SK-N-SH (cell line): ENCODE measurements at regions not wholly inside any gene's neighbourhood (a gene's known extent, or its start where the extent isn't known, plus 50 kb on each side); places are given as distances from the start of the nearest gene placed in this dataset.

Experiments
- CTCF ChIA-PET: fragments of 300-600, 350-600 bp; formaldehyde crosslinking; extraction: SDS; loops from one replicate; lab custom pipeline; 2021; lab: Yijun Ruan, JAX
- POLR2A ChIA-PET: fragments of 350-600 bp; sonication (Branson Sonifier 250); formaldehyde crosslinking; extraction: SDS; loops from one replicate; lab custom pipeline; 2020; ENCODE audit warnings: antibody characterized with exemption, inconsistent platforms; lab: Yijun Ruan, JAX
- DNase-seq: peaks from one replicate; pipeline ENCODE4 v3.0.0; 2012
- H2AFZ ChIP-seq: fragments of 200-600 bp; sonication (generic); 2 replicates; pipeline ENCODE4 v1.8.1; 2016; ENCODE audit warnings: antibody characterized with exemption, mild to moderate bottlenecking, low read depth
- H3F3A ChIP-seq: fragments of 200-600 bp; sonication (generic); replicated peaks from 2 replicates; pipeline ENCODE3; 2016; ENCODE audit warnings: antibody characterized with exemption, mild to moderate bottlenecking; ENCODE audit not compliant: insufficient read depth
- H3K27ac ChIP-seq, 2 experiments: fragments of 200-500 bp in 1 of 2; fragments of 200-600 bp in 1 of 2; sonication (Bioruptor generic) in 1 of 2; sonication (generic), shearing (Covaris generic) in 1 of 2; 2 replicates each; pipeline versions ENCODE4 v1.5.1 to v1.6.1; 2014 to 2016; ENCODE audit warnings: low read depth in 2 of 2, inconsistent platforms in 1 of 2, low read length in 1 of 2, mild to moderate bottlenecking in 1 of 2, mixed read lengths in 1 of 2
- H3K27me3 ChIP-seq: fragments of 200-600 bp; sonication (generic), shearing (Covaris generic); 2 replicates; pipeline ENCODE4 v1.6.1; 2016; ENCODE audit warnings: mixed run types; ENCODE audit not compliant: insufficient read depth
- H3K36me3 ChIP-seq, 2 experiments: fragments of 200-500 bp in 1 of 2; fragments of 200-600 bp in 1 of 2; sonication (Bioruptor generic) in 1 of 2; sonication (generic) in 1 of 2; replicated peaks in 1 of 2; 2 replicates each; pipeline versions ENCODE3 to v1.5.1; 2014 to 2016; ENCODE audit warnings: low read length in 1 of 2, mild to moderate bottlenecking in 1 of 2; ENCODE audit not compliant: insufficient read depth in 2 of 2, control insufficient read depth in 1 of 2
- H3K4me1 ChIP-seq, 2 experiments: fragments of 200-500 bp in 1 of 2; fragments of 200-600 bp in 1 of 2; sonication (Bioruptor generic) in 1 of 2; sonication (generic), shearing (Covaris generic) in 1 of 2; 2 replicates each; pipeline versions ENCODE4 v1.5.1 to v1.6.1; 2014 to 2016; ENCODE audit warnings: low read depth in 1 of 2, low read length in 1 of 2, mixed run types in 1 of 2; ENCODE audit not compliant: insufficient read depth in 2 of 2, control insufficient read depth in 1 of 2
- H3K4me2 ChIP-seq: fragments of 200-600 bp; sonication (generic), shearing (Covaris generic); 2 replicates; pipeline ENCODE4 v1.6.1; 2017; ENCODE audit warnings: mixed run types
- H3K4me3 ChIP-seq, 2 experiments: fragments of 200-500 bp in 1 of 2; fragments of 200-600 bp in 1 of 2; sonication (Bioruptor generic) in 1 of 2; sonication (generic), shearing (Covaris generic) in 1 of 2; 2 replicates each; pipeline versions ENCODE4 v1.5.1 to v1.8.1; 2014 to 2016; ENCODE audit warnings: low read depth in 2 of 2, inconsistent platforms in 1 of 2, low read length in 1 of 2, mild to moderate bottlenecking in 1 of 2, mixed read lengths in 1 of 2, moderate library complexity in 1 of 2
- H3K79me2 ChIP-seq: fragments of 200-600 bp; sonication (generic); 2 replicates; pipeline ENCODE4 v1.8.1; 2017; ENCODE audit warnings: mild to moderate bottlenecking; ENCODE audit not compliant: insufficient read depth
- H3K9ac ChIP-seq: fragments of 200-600 bp; sonication (generic); 2 replicates; pipeline ENCODE4 v1.6.1; 2017; ENCODE audit warnings: mixed run types
- H3K9me2 ChIP-seq: fragments of 200-600 bp; sonication (generic); 2 replicates; pipeline ENCODE4 v1.6.1; 2017; ENCODE audit warnings: mixed run types
- H3K9me3 ChIP-seq: fragments of 200-600 bp; sonication (generic); 2 replicates; pipeline ENCODE4 v1.6.1; 2017; ENCODE audit warnings: mixed run types, mild to moderate bottlenecking, moderate library complexity
- H4K20me1 ChIP-seq: fragments of 200-600 bp; sonication (generic); 2 replicates; pipeline ENCODE4 v1.6.1; 2017; ENCODE audit warnings: mild to moderate bottlenecking, mixed run types; ENCODE audit not compliant: insufficient read depth
- FOXM1 ChIP-seq: IDR thresholded peaks from 2 replicates; pipeline ENCODE4 v1.4.0; 2012; ENCODE audit warnings: low read depth, mild to moderate bottlenecking
- GABPA ChIP-seq: IDR thresholded peaks from 2 replicates; pipeline ENCODE4 v1.4.0; 2012; ENCODE audit warnings: low read depth, mild to moderate bottlenecking
- NFIC ChIP-seq: IDR thresholded peaks from 2 replicates; pipeline ENCODE4 v1.4.0; 2012; ENCODE audit warnings: borderline replicate concordance
- RAD21 ChIP-seq: IDR thresholded peaks from 2 replicates; pipeline ENCODE4 v1.6.1; 2012; ENCODE audit warnings: mild to moderate bottlenecking, low read length
- RFX5 ChIP-seq: IDR thresholded peaks from 2 replicates; pipeline ENCODE4 v1.6.1; 2012; ENCODE audit warnings: mild to moderate bottlenecking, improper control_type of control experiment, low read length
- SMC3 ChIP-seq: IDR thresholded peaks from 2 replicates; pipeline ENCODE4 v1.6.1; 2012; ENCODE audit warnings: low read depth, low read length, improper control_type of control experiment
- TAF1 ChIP-seq: IDR thresholded peaks from 2 replicates; pipeline ENCODE4 v1.6.1; 2012; ENCODE audit warnings: low read depth, mild to moderate bottlenecking, low read length, moderate library complexity, borderline replicate concordance
- TCF12 ChIP-seq: IDR thresholded peaks from 2 replicates; pipeline ENCODE4 v1.4.0; 2012
- TEAD4 ChIP-seq: IDR thresholded peaks from 2 replicates; pipeline ENCODE4 v1.4.0; 2012; ENCODE audit warnings: mild to moderate bottlenecking, borderline replicate concordance; ENCODE audit not compliant: insufficient read depth
- YY1 ChIP-seq: IDR thresholded peaks from 2 replicates; pipeline ENCODE4 v1.4.0; 2012; ENCODE audit warnings: low read depth, mild to moderate bottlenecking
- WGBS: methylation state at CpG from one replicate; pipeline ENCODE4 v1.1.6; 2017; ENCODE audit warnings: low lambda C conversion rate; 5-methylcytosine and 5-hydroxymethylcytosine counted together
- TF ChIP-seq, protein P1 (sequence below): IDR thresholded peaks from 2 replicates; pipeline ENCODE4; 2012
- TF ChIP-seq, protein P2 (sequence below): IDR thresholded peaks from 2 replicates; pipeline ENCODE4 v1.4.0; 2012; ENCODE audit warnings: low read depth, borderline replicate concordance
- TF ChIP-seq, protein P3 (sequence below): IDR thresholded peaks from 2 replicates; pipeline ENCODE4 v1.4.0; 2012; ENCODE audit warnings: low read depth, borderline replicate concordance
- TF ChIP-seq, protein P4 (sequence below): fragments of 200-600 bp; sonication (generic); IDR thresholded peaks from 2 replicates; pipeline ENCODE4 v1.6.1; 2017; ENCODE audit warnings: antibody characterized with exemption, mild to moderate bottlenecking, moderate library complexity

DNA sequence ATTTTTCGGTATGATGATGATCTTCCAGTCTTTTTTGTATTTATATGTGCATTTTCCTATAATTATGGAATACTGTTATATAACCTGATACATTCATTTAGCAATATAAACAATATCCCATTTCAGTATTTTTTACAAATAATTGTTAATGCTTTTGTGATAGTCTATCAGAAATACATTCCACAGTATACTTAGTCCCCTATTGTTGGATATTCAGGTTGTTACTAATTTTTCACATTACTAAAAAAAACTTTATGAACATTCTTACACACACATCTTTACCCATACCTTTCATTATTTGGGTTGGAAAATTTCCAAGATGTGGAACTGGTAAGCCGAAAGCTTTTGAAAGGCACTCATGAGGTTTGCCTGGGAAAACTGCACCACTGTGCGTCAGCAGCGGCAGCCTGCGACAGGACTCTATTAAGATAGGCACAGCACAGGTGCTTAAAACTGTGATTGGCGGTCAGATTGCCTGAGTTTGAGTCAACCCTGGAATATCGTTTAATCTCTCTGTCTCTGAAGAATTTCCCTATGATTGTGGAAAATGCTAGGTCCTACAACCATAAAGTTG is 147.5 kb upstream of the ERCC6L2 start:
- Histone ChIP-seq H3K4me1 (no peaks in the 10 kb centered on the region), H3K36me3 (no peaks in the 10 kb centered on the region), H3K9ac (no peak overlapping the region), H3K4me2 (no peak overlapping the region), H3K79me2 (no peaks in the 10 kb centered on the region), H2AFZ (no peak overlapping the region), H3F3A (no peaks in the 10 kb centered on the region), H3K9me3 (no peaks in the 10 kb centered on the region), H3K27ac (no peak overlapping the region), H4K20me1 (no peaks in the 10 kb centered on the region), H3K27me3 (no peaks in the 10 kb centered on the region), H3K4me3 (no peak overlapping the region), H3K9me2 (no peaks in the 10 kb centered on the region)
- POLR2A ChIA-PET: interaction anchor here (1.2 kb wide), 1 partner anchor 147 kb away, joined by 3 read pairs; the partner anchor contains the start of gene ERCC6L2
- DNase-seq: no peak
- CTCF ChIA-PET: interaction anchor here (0.9 to 2.3 kb wide), 5 partner anchors 9 to 334 kb away, joined by 3 to 13 read pairs (median 4); no protein-coding TSS in a partner anchor
- 83% methylated on average over 7 of the region's 7 CpGs for WGBS
- TF ChIP-seq, protein P1, sequence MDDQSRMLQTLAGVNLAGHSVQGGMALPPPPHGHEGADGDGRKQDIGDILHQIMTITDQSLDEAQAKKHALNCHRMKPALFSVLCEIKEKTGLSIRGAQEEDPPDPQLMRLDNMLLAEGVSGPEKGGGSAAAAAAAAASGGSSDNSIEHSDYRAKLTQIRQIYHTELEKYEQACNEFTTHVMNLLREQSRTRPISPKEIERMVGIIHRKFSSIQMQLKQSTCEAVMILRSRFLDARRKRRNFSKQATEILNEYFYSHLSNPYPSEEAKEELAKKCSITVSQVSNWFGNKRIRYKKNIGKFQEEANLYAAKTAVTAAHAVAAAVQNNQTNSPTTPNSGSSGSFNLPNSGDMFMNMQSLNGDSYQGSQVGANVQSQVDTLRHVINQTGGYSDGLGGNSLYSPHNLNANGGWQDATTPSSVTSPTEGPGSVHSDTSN: no peak
- TF ChIP-seq SMC3 (no peak), TCF12 (no peak), GABPA (no peak), TAF1 (no peak), TEAD4 (no peak), FOXM1 (no peak), RFX5 (no peak), RAD21 (no peak)
- TF ChIP-seq, protein P2, sequence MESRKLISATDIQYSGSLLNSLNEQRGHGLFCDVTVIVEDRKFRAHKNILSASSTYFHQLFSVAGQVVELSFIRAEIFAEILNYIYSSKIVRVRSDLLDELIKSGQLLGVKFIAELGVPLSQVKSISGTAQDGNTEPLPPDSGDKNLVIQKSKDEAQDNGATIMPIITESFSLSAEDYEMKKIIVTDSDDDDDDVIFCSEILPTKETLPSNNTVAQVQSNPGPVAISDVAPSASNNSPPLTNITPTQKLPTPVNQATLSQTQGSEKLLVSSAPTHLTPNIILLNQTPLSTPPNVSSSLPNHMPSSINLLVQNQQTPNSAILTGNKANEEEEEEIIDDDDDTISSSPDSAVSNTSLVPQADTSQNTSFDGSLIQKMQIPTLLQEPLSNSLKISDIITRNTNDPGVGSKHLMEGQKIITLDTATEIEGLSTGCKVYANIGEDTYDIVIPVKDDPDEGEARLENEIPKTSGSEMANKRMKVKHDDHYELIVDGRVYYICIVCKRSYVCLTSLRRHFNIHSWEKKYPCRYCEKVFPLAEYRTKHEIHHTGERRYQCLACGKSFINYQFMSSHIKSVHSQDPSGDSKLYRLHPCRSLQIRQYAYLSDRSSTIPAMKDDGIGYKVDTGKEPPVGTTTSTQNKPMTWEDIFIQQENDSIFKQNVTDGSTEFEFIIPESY: no peak
- TF ChIP-seq, protein P3, sequence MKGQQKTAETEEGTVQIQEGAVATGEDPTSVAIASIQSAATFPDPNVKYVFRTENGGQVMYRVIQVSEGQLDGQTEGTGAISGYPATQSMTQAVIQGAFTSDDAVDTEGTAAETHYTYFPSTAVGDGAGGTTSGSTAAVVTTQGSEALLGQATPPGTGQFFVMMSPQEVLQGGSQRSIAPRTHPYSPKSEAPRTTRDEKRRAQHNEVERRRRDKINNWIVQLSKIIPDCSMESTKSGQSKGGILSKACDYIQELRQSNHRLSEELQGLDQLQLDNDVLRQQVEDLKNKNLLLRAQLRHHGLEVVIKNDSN: no peak

DNA sequence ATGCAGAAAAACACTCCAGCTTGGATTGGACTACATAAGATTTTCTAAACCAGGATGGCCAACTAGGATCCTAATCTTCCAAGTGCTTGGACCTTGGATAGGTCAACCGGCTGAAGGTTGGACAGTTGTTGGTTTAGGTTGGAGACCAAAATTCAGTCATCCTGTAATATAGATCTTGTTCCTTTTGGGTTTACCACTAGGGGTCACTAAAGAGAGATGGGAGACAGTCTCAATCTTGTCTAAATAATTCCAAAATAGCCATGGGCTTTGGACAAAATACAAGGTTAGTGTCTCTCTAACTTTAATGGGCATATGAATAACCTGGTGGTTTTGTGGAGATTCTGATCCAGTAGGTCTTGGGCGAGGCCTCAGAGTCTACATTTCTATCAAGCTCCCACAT is 148.7 kb upstream of the ERCC6L2 start:
- TF ChIP-seq RAD21: peak; percentile 75
- TF ChIP-seq YY1: no peak
- TF ChIP-seq, protein P4, sequence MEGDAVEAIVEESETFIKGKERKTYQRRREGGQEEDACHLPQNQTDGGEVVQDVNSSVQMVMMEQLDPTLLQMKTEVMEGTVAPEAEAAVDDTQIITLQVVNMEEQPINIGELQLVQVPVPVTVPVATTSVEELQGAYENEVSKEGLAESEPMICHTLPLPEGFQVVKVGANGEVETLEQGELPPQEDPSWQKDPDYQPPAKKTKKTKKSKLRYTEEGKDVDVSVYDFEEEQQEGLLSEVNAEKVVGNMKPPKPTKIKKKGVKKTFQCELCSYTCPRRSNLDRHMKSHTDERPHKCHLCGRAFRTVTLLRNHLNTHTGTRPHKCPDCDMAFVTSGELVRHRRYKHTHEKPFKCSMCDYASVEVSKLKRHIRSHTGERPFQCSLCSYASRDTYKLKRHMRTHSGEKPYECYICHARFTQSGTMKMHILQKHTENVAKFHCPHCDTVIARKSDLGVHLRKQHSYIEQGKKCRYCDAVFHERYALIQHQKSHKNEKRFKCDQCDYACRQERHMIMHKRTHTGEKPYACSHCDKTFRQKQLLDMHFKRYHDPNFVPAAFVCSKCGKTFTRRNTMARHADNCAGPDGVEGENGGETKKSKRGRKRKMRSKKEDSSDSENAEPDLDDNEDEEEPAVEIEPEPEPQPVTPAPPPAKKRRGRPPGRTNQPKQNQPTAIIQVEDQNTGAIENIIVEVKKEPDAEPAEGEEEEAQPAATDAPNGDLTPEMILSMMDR: peak; percentile 74
- peak; percentile 56 for TF ChIP-seq SMC3
- no peak for TF ChIP-seq NFIC
- TF ChIP-seq, all 33 proteins: peak for 3
- WGBS: 56% methylated on average over 2 of the region's 2 CpGs
- DNase-seq: peak; percentile 63

More for the DNA sequence above, 148.7 kb upstream of the ERCC6L2 start:
- no peaks in the 10 kb centered on the region for H3K36me3 ChIP-seq
- no peak overlapping the region for H3K27ac ChIP-seq
- H3K4me1 ChIP-seq: no peaks in the 10 kb centered on the region
- H3K9ac ChIP-seq: no peak overlapping the region
- H3K4me2 ChIP-seq: no peak overlapping the region
- H3K79me2 ChIP-seq: no peaks in the 10 kb centered on the region
- POLR2A ChIA-PET: interaction anchor here (0.7 to 1.2 kb wide), 2 partner anchors 148 to 149 kb away, joined by 3 read pairs; partner anchors contain the start of gene ERCC6L2
- H2AFZ ChIP-seq: no peak overlapping the region
- H3K4me3 ChIP-seq: peak overlapping the region in 1 of 2 experiments; percentile 25; a peak in 1 of 4 replicates
- H3K9me3 ChIP-seq: no peaks in the 10 kb centered on the region
- no peaks in the 10 kb centered on the region for H3F3A ChIP-seq
- H3K9me2 ChIP-seq: no peaks in the 10 kb centered on the region
- no peaks in the 10 kb centered on the region for H4K20me1 ChIP-seq
- CTCF ChIA-PET: interaction anchor here (0.6 to 2.3 kb wide), 12 partner anchors 9 to 359 kb away, joined by 3 to 13 read pairs (median 4); no protein-coding TSS in a partner anchor
- no peaks in the 10 kb centered on the region for H3K27me3 ChIP-seq
